Activated T-helper 2 cell treated with anti-CD3 and anti-CD28 coated beads, Interferon-gamma antibody, Interleukin-2, Interleukin-4, amounts not matched to agents 10 μg/mL and 5 μg/mL and 100 μg/mL, durations not matched to agents 14 hours and 24 hours and 36 hours (primary cell): ENCODE measurements at regions not wholly inside any gene's neighbourhood (a gene's known extent, or its start where the extent isn't known, plus 50 kb on each side); places are given as distances from the start of the nearest gene placed in this dataset.

Source experiments
- DNase-seq: peaks from one replicate; pipeline ENCODE4 v3.0.0; 2021; ENCODE audit warnings: low spot score
- H3K27ac Mint-ChIP-seq: one replicate; pipeline ENCODE4 v1.8.0; 2021; ENCODE audit warnings: mixed read lengths
- H3K27me3 Mint-ChIP-seq: one replicate; pipeline ENCODE4 v1.8.0; 2021; ENCODE audit warnings: low read depth, mixed read lengths
- H3K36me3 Mint-ChIP-seq: one replicate; pipeline ENCODE4 v1.8.0; 2021; ENCODE audit warnings: low read depth, mixed read lengths
- H3K4me1 Mint-ChIP-seq: one replicate; pipeline ENCODE4 v1.8.0; 2021; ENCODE audit warnings: low read depth, mixed read lengths
- H3K4me3 Mint-ChIP-seq: one replicate; pipeline ENCODE4 v1.8.0; 2021; ENCODE audit warnings: low read depth, mild to moderate bottlenecking, moderate library complexity, mixed read lengths
- H3K9me3 Mint-ChIP-seq: one replicate; pipeline ENCODE4 v1.8.0; 2021; ENCODE audit warnings: mixed read lengths
- intact Hi-C: fragments of 100-400 bp; cut with micrococcal nuclease; formaldehyde crosslinking; loops from one replicate; pipeline ENCODE4 v1.15.1; 2023

- Mint-ChIP-seq H3K4me1 (no peaks in the 10 kb centered on the region), H3K27ac (no peak overlapping the region), H3K36me3 (no peaks in the 10 kb centered on the region), H3K4me3 (no peak overlapping the region), H3K9me3 (no peaks in the 10 kb centered on the region), H3K27me3 (peaks cover 2% of the 10 kb centered on the region)
- intact Hi-C loops: no loop called here
- DNase-seq: no peak
Observed at GRCh38 chr15:77722759-77723460, 90.2 kb upstream of the LINGO1 start.

GRCh38 chr15:77721963-77722362 is 89.3 kb upstream of the LINGO1 start:
- H3K9me3 Mint-ChIP-seq: no peaks in the 10 kb centered on the region
- peaks cover 2% of the 10 kb centered on the region for H3K27me3 Mint-ChIP-seq
- intact Hi-C loops: no loop called here
- H3K4me1 Mint-ChIP-seq: no peaks in the 10 kb centered on the region
- no peaks in the 10 kb centered on the region for H3K36me3 Mint-ChIP-seq
- no peak overlapping the region for H3K27ac Mint-ChIP-seq
- H3K4me3 Mint-ChIP-seq: no peak overlapping the region
- DNase-seq: no peak

- no peaks in the 10 kb centered on the region for H3K9me3 Mint-ChIP-seq
- intact Hi-C loops: no loop called here
- H3K4me3 Mint-ChIP-seq: no peak overlapping the region
- no peak for DNase-seq
- H3K4me1 Mint-ChIP-seq: no peaks in the 10 kb centered on the region
- no peak overlapping the region for H3K27ac Mint-ChIP-seq
- peaks cover 6% of the 10 kb centered on the region for H3K27me3 Mint-ChIP-seq
- H3K36me3 Mint-ChIP-seq: no peaks in the 10 kb centered on the region
Observed at GRCh38 chr15:77720655-77721054, 87.9 kb upstream of the LINGO1 start.

GRCh38 chr15:77720173-77720572 is 87.5 kb upstream of the LINGO1 start:
- Mint-ChIP-seq H3K4me1 (no peaks in the 10 kb centered on the region), H3K27me3 (peaks cover 6% of the 10 kb centered on the region), H3K36me3 (no peaks in the 10 kb centered on the region), H3K27ac (no peak overlapping the region), H3K9me3 (no peaks in the 10 kb centered on the region), H3K4me3 (no peak overlapping the region)
- intact Hi-C loops: no loop called here
- DNase-seq: no peak

GRCh38 chr15:77719450-77719849 is 86.7 kb upstream of the LINGO1 start:
- intact Hi-C loops: no loop called here
- Mint-ChIP-seq H3K4me3 (no peak overlapping the region), H3K36me3 (no peaks in the 10 kb centered on the region), H3K27me3 (peaks cover 6% of the 10 kb centered on the region), H3K4me1 (no peaks in the 10 kb centered on the region), H3K27ac (no peak overlapping the region), H3K9me3 (no peaks in the 10 kb centered on the region)
- no peak for DNase-seq

- no peaks in the 10 kb centered on the region for H3K4me1 Mint-ChIP-seq
- H3K36me3 Mint-ChIP-seq: no peaks in the 10 kb centered on the region
- peaks cover 6% of the 10 kb centered on the region for H3K27me3 Mint-ChIP-seq
- no peak overlapping the region for H3K4me3 Mint-ChIP-seq
- intact Hi-C loops: no loop called here
- no peak overlapping the region for H3K27ac Mint-ChIP-seq
- no peaks in the 10 kb centered on the region for H3K9me3 Mint-ChIP-seq
- DNase-seq: no peak
Observed at GRCh38 chr15:77717333-77717990, 84.8 kb upstream of the LINGO1 start.

- DNase-seq: no peak
- Mint-ChIP-seq H3K4me3 (no peak overlapping the region), H3K27me3 (peaks cover 6% of the 10 kb centered on the region), H3K4me1 (no peaks in the 10 kb centered on the region), H3K36me3 (no peaks in the 10 kb centered on the region), H3K27ac (no peak overlapping the region), H3K9me3 (no peaks in the 10 kb centered on the region)
- intact Hi-C loops: no loop called here
Observed at GRCh38 chr15:77716632-77717332, 84.1 kb upstream of the LINGO1 start.

GRCh38 chr15:77715860-77716259 is 83.1 kb upstream of the LINGO1 start:
- Mint-ChIP-seq H3K27ac (no peak overlapping the region), H3K9me3 (no peaks in the 10 kb centered on the region), H3K36me3 (no peaks in the 10 kb centered on the region), H3K27me3 (peaks cover 6% of the 10 kb centered on the region), H3K4me1 (no peaks in the 10 kb centered on the region), H3K4me3 (no peak overlapping the region)
- intact Hi-C loops: no loop called here
- no peak for DNase-seq

GRCh38 chr15:77715051-77715450 is 82.3 kb upstream of the LINGO1 start:
- no peaks in the 10 kb centered on the region for H3K4me1 Mint-ChIP-seq
- intact Hi-C loops: no loop called here

GRCh38 chr15:77714555-77714954 is 81.8 kb upstream of the LINGO1 start:
- no peak for DNase-seq
- no peak overlapping the region for H3K4me3 Mint-ChIP-seq
- intact Hi-C loops: no loop called here
- H3K36me3 Mint-ChIP-seq: no peaks in the 10 kb centered on the region
- peaks cover 6% of the 10 kb centered on the region for H3K27me3 Mint-ChIP-seq
- H3K27ac Mint-ChIP-seq: no peak overlapping the region
- no peaks in the 10 kb centered on the region for H3K4me1 Mint-ChIP-seq
- no peaks in the 10 kb centered on the region for H3K9me3 Mint-ChIP-seq

More at GRCh38 chr15:77715051-77715450, 82.3 kb upstream of the LINGO1 start:
- Mint-ChIP-seq H3K27me3 (peaks cover 6% of the 10 kb centered on the region), H3K4me3 (no peak overlapping the region), H3K27ac (no peak overlapping the region), H3K36me3 (no peaks in the 10 kb centered on the region), H3K9me3 (no peaks in the 10 kb centered on the region)
- no peak for DNase-seq

GRCh38 chr15:77714023-77714422 is 81.3 kb upstream of the LINGO1 start:
- Mint-ChIP-seq H3K4me1 (no peaks in the 10 kb centered on the region), H3K27me3 (peaks cover 6% of the 10 kb centered on the region), H3K27ac (no peak overlapping the region), H3K9me3 (no peaks in the 10 kb centered on the region), H3K36me3 (no peaks in the 10 kb centered on the region), H3K4me3 (no peak overlapping the region)
- intact Hi-C loops: no loop called here
- DNase-seq: no peak

GRCh38 chr15:77713281-77713680 is 80.6 kb upstream of the LINGO1 start:
- Mint-ChIP-seq H3K36me3 (no peaks in the 10 kb centered on the region), H3K4me1 (no peaks in the 10 kb centered on the region), H3K4me3 (no peak overlapping the region), H3K27ac (no peak overlapping the region), H3K9me3 (no peaks in the 10 kb centered on the region), H3K27me3 (peaks cover 6% of the 10 kb centered on the region)
- DNase-seq: no peak
- intact Hi-C loops: no loop called here

- Mint-ChIP-seq H3K4me1 (no peaks in the 10 kb centered on the region), H3K36me3 (no peaks in the 10 kb centered on the region)
Observed at GRCh38 chr15:77712438-77712837, 79.7 kb upstream of the LINGO1 start.

More at GRCh38 chr15:77712438-77712837, 79.7 kb upstream of the LINGO1 start:
- Mint-ChIP-seq H3K27me3 (peaks cover 6% of the 10 kb centered on the region), H3K27ac (no peak overlapping the region), H3K4me3 (no peak overlapping the region), H3K9me3 (no peaks in the 10 kb centered on the region)
- intact Hi-C loops: no loop called here
- no peak for DNase-seq
